GM12873 (cell line): ENCODE measurements at regions not wholly inside any gene's neighbourhood (a gene's known extent, or its start where the extent isn't known, plus 50 kb on each side); places are given as distances from the start of the nearest gene placed in this dataset.

Experiments
- CTCF ChIP-seq: IDR thresholded peaks from 2 replicates; pipeline ENCODE4 v1.5.1; 2012; ENCODE audit warnings: low read depth, mild to moderate bottlenecking, moderate library complexity, low read length, control low read depth; ENCODE audit not compliant: insufficient read depth; ENCODE audit errors: missing control alignments

- no peak for TF ChIP-seq CTCF
Measured at GRCh38 chr2:875687-876615, 74.7 kb upstream of the SNTG2 start.

- TF ChIP-seq CTCF = no peak
Measured at GRCh38 chr2:873651-874580, 76.7 kb upstream of the SNTG2 start.

- no peak for TF ChIP-seq CTCF
Measured at GRCh38 chr2:873027-873426, 77.6 kb upstream of the SNTG2 start.

GRCh38 chr2:871926-872680 is 78.5 kb upstream of the SNTG2 start:
- no peak for TF ChIP-seq CTCF

- no peak for TF ChIP-seq CTCF
Measured at GRCh38 chr2:871175-871727, 79.4 kb upstream of the SNTG2 start.

- no peak for TF ChIP-seq CTCF
Measured at GRCh38 chr2:870426-870825, 80.2 kb upstream of the SNTG2 start.

- no peak for TF ChIP-seq CTCF
Measured at GRCh38 chr2:869894-870293, 80.8 kb upstream of the SNTG2 start.
